ENCODE measurements at regions not wholly inside any gene's neighbourhood (a gene's known extent, or its start where the extent isn't known, plus 50 kb on each side); places are given as distances from the start of the nearest gene placed in this dataset.
"Not testable (repeated sequence)": the region's sequence is repeated elsewhere in the genome, so short reads cannot be mapped to it uniquely, and the experiment has no call there.

- H3K27ac Mint-ChIP-seq = no peak overlapping the region
- H3K9me3 ChIP-seq (ENCODE audit: control insufficient read depth in 2 of 2, low read length in 2 of 2) = no peaks in the 10 kb centered on the region
- H3K27me3 Mint-ChIP-seq = no peaks in the 10 kb centered on the region
- peaks cover 4 to 15% (median 6%) of the 10 kb centered on the region in 7 donors for H3K9me3 Mint-ChIP-seq
- H3K27me3 ChIP-seq (ENCODE audit: control insufficient read depth, insufficient read depth, low read length) = no peaks in the 10 kb centered on the region
- peaks cover 0 to 5% (median 1%) of the 10 kb centered on the region in 4 donors for H3K4me1 Mint-ChIP-seq
- H3K4me3 ChIP-seq (ENCODE audit: low read depth, low read length) = no peak overlapping the region
- H3K36me3 ChIP-seq (ENCODE audit: control insufficient read depth, insufficient read depth, low read length) = peaks cover 3% of the 10 kb centered on the region
- peaks cover 54% of the 10 kb centered on the region for H3K36me3 Mint-ChIP-seq
- H3K27ac ChIP-seq (ENCODE audit: insufficient read depth, low read length, poor library complexity, severe bottlenecking) = no peak overlapping the region
- no peaks in the 10 kb centered on the region for H3K4me1 ChIP-seq (ENCODE audit: control insufficient read depth, insufficient read depth, low read length, poor library complexity, severe bottlenecking)
- DNase-seq (peak in 1 of 3 donors; percentile 5), ATAC-seq (ENCODE audit: low read depth in 2 of 2) (no peak)
- no peak overlapping the region for H3K4me3 Mint-ChIP-seq
Measured at GRCh38 chr1:119191325-119191724, 50.9 kb upstream of the WARS2 start.

GRCh38 chr1:119204197-119204960 lies 63.9 kb upstream of the WARS2 start:
- ATAC-seq (ENCODE audit: low read depth in 2 of 2) = no peak
- peaks cover 14% of the 10 kb centered on the region for H3K36me3 Mint-ChIP-seq

DNA sequence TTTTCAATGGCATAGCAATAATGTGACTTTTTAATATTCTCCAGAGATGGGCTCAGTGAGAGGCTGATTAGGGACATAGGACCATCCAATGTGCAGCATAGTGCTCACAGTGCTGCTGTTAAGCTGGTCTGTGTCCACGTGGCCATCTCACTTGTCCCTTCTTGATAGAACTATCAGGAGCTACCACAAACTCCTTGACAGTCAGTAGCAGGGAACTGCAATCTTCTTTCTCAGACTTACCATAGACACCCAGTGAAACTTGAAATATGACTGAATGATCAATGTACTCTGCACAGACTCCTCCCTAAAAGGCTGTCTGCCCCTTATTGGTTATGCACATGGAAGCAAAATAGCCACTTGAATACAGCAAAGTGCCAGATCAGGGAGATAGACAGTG lies 64.5 kb upstream of the WARS2 start:
- ATAC-seq (ENCODE audit: low read depth in 2 of 2) (no peak), DNase-seq (no peak)
- Histone ChIP-seq H3K9me3 (ENCODE audit: control insufficient read depth in 2 of 2, low read length in 2 of 2) (no peaks in the 10 kb centered on the region), H3K4me3 (ENCODE audit: low read depth, low read length) (no peak overlapping the region), H3K4me1 (ENCODE audit: control insufficient read depth, insufficient read depth, low read length, poor library complexity, severe bottlenecking) (no peaks in the 10 kb centered on the region), H3K36me3 (ENCODE audit: control insufficient read depth, insufficient read depth, low read length) (no peaks in the 10 kb centered on the region), H3K27me3 (ENCODE audit: control insufficient read depth, insufficient read depth, low read length) (no peaks in the 10 kb centered on the region), H3K27ac (ENCODE audit: insufficient read depth, low read length, poor library complexity, severe bottlenecking) (no peak overlapping the region)
- H3K36me3 Mint-ChIP-seq = peaks cover 14% of the 10 kb centered on the region
- H3K27ac Mint-ChIP-seq = no peak overlapping the region
- H3K4me3 Mint-ChIP-seq = no peak overlapping the region
- no peaks in the 10 kb centered on the region for H3K27me3 Mint-ChIP-seq
- peaks cover 0 to 1% (median 0%) of the 10 kb centered on the region in 4 donors for H3K4me1 Mint-ChIP-seq
- H3K9me3 Mint-ChIP-seq = peaks cover 0 to 7% (median 3%) of the 10 kb centered on the region in 7 donors

More at GRCh38 chr1:119204197-119204960, 63.9 kb upstream of the WARS2 start:
- H3K27ac Mint-ChIP-seq = no peak overlapping the region
- peaks cover under 1 to 7% (median 3%) of the 10 kb centered on the region in 7 donors for H3K9me3 Mint-ChIP-seq
- H3K4me3 Mint-ChIP-seq = no peak overlapping the region
- no peaks in the 10 kb centered on the region for H3K36me3 ChIP-seq (ENCODE audit: control insufficient read depth, insufficient read depth, low read length)
- H3K27me3 ChIP-seq (ENCODE audit: control insufficient read depth, insufficient read depth, low read length) = no peaks in the 10 kb centered on the region
- peaks cover 0 to 2% of the 10 kb centered on the region in 2 experiments for H3K9me3 ChIP-seq (ENCODE audit: control insufficient read depth in 2 of 2, low read length in 2 of 2)
- H3K4me1 ChIP-seq (ENCODE audit: control insufficient read depth, insufficient read depth, low read length, poor library complexity, severe bottlenecking) = no peaks in the 10 kb centered on the region
- H3K4me3 ChIP-seq (ENCODE audit: low read depth, low read length) = no peak overlapping the region
- DNase-seq = no peak
- H3K27me3 Mint-ChIP-seq = no peaks in the 10 kb centered on the region
- H3K27ac ChIP-seq (ENCODE audit: insufficient read depth, low read length, poor library complexity, severe bottlenecking) = no peak overlapping the region
- peaks cover 0 to 1% (median 0%) of the 10 kb centered on the region in 4 donors for H3K4me1 Mint-ChIP-seq

- no peak overlapping the region for H3K27ac ChIP-seq (ENCODE audit: insufficient read depth, low read length, poor library complexity, severe bottlenecking)
- no peaks in the 10 kb centered on the region for H3K4me1 ChIP-seq (ENCODE audit: control insufficient read depth, insufficient read depth, low read length, poor library complexity, severe bottlenecking)
- no peak for ATAC-seq (ENCODE audit: low read depth in 2 of 2)
- H3K4me1 Mint-ChIP-seq = peaks cover 0 to 1% (median 0%) of the 10 kb centered on the region in 4 donors
- no peaks in the 10 kb centered on the region for H3K9me3 ChIP-seq (ENCODE audit: control insufficient read depth in 2 of 2, low read length in 2 of 2)
- no peaks in the 10 kb centered on the region for H3K27me3 Mint-ChIP-seq
- no peak overlapping the region for H3K4me3 ChIP-seq (ENCODE audit: low read depth, low read length)
- no peak overlapping the region for H3K4me3 Mint-ChIP-seq
- no peaks in the 10 kb centered on the region for H3K36me3 ChIP-seq (ENCODE audit: control insufficient read depth, insufficient read depth, low read length)
- no peak overlapping the region for H3K27ac Mint-ChIP-seq
- no peaks in the 10 kb centered on the region for H3K27me3 ChIP-seq (ENCODE audit: control insufficient read depth, insufficient read depth, low read length)
- peaks cover 16% of the 10 kb centered on the region for H3K36me3 Mint-ChIP-seq
- peaks cover 0 to 3% (median 2%) of the 10 kb centered on the region in 7 donors for H3K9me3 Mint-ChIP-seq
- DNase-seq = no peak
Measured at GRCh38 chr1:119209061-119209460, 68.6 kb upstream of the WARS2 start.

DNA sequence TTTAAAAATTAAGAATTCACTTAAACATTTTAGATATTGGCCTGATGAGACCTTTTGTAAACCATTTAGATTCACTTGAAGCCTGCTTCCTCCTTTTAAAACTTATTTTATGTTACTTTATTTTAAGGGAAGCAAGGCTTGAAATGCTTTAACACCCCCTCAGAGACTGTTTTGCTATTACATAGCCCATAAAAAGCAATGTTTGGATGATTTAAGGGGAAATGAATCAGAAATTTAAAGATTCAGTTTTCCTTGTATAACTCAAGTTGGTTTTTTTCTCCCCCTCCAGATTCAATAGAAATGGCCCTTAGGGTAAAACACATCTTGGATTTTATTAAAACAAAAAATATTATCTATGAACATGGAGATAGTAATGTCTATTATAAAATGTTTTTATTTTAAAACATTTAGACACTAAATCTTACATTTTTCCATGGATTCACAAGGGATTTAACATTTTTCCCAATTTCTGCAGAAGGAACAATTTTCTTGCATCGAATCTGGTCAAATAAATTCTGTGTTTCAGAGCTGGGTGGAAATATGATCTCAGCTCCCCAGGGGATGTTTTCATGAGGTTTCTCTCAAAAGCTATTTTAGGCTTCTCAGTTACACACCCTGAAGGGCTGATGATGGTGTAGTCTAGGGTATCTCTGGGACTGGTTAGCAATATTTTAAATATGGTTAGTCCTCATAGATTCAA lies 69.3 kb upstream of the WARS2 start:
- H3K9me3 ChIP-seq (ENCODE audit: control insufficient read depth in 2 of 2, low read length in 2 of 2) = no peaks in the 10 kb centered on the region
- H3K27me3 Mint-ChIP-seq = no peaks in the 10 kb centered on the region
- no peak for DNase-seq
- H3K27ac ChIP-seq (ENCODE audit: insufficient read depth, low read length, poor library complexity, severe bottlenecking) = no peak overlapping the region
- H3K27ac Mint-ChIP-seq = no peak overlapping the region
- no peaks in the 10 kb centered on the region for H3K27me3 ChIP-seq (ENCODE audit: control insufficient read depth, insufficient read depth, low read length)
- no peaks in the 10 kb centered on the region for H3K4me1 ChIP-seq (ENCODE audit: control insufficient read depth, insufficient read depth, low read length, poor library complexity, severe bottlenecking)
- H3K4me3 ChIP-seq (ENCODE audit: low read depth, low read length) = no peak overlapping the region
- peaks cover 16% of the 10 kb centered on the region for H3K36me3 Mint-ChIP-seq
- H3K4me3 Mint-ChIP-seq = no peak overlapping the region
- H3K36me3 ChIP-seq (ENCODE audit: control insufficient read depth, insufficient read depth, low read length) = no peaks in the 10 kb centered on the region
- H3K9me3 Mint-ChIP-seq = peaks cover 0 to 4% (median 2%) of the 10 kb centered on the region in 7 donors
- H3K4me1 Mint-ChIP-seq = peaks cover 0 to 1% (median 0%) of the 10 kb centered on the region in 4 donors
- no peak for ATAC-seq (ENCODE audit: low read depth in 2 of 2)

DNA sequence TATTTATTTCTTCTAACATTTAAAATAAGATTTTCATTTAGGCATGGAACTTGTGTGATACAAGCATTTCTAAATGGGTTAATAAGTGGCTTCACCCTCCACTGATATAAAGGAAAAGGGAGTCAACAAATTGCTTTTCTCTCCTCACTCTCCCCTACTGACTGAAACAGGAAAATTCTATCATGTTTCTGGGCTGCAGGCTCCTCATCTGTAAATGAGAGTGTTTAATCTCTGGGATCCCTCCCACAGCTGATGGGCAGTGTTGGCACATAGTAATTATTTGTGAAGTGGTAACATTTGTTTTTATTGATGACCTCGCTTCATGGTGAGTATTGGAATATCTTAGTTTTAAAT lies 69.8 kb upstream of the WARS2 start:
- H3K4me1 ChIP-seq (ENCODE audit: control insufficient read depth, insufficient read depth, low read length, poor library complexity, severe bottlenecking) = no peaks in the 10 kb centered on the region
- H3K27ac ChIP-seq (ENCODE audit: insufficient read depth, low read length, poor library complexity, severe bottlenecking) = no peak overlapping the region
- peaks cover 16% of the 10 kb centered on the region for H3K36me3 Mint-ChIP-seq
- ATAC-seq (ENCODE audit: low read depth in 2 of 2) (no peak), DNase-seq (no peak)
- no peak overlapping the region for H3K4me3 ChIP-seq (ENCODE audit: low read depth, low read length)
- H3K9me3 ChIP-seq (ENCODE audit: control insufficient read depth in 2 of 2, low read length in 2 of 2) = no peaks in the 10 kb centered on the region
- no peak overlapping the region for H3K4me3 Mint-ChIP-seq
- peaks cover 0 to 4% (median 2%) of the 10 kb centered on the region in 7 donors for H3K9me3 Mint-ChIP-seq
- H3K36me3 ChIP-seq (ENCODE audit: control insufficient read depth, insufficient read depth, low read length) = no peaks in the 10 kb centered on the region
- H3K27ac Mint-ChIP-seq = no peak overlapping the region
- H3K27me3 ChIP-seq (ENCODE audit: control insufficient read depth, insufficient read depth, low read length) = no peaks in the 10 kb centered on the region
- peaks cover 0 to 1% (median 0%) of the 10 kb centered on the region in 4 donors for H3K4me1 Mint-ChIP-seq
- no peaks in the 10 kb centered on the region for H3K27me3 Mint-ChIP-seq

GRCh38 chr1:119213213-119213612 lies 72.8 kb upstream of the WARS2 start:
- not testable (repeated sequence) for H3K27ac ChIP-seq (ENCODE audit: insufficient read depth, low read length, poor library complexity, severe bottlenecking); DNase-seq; H3K27me3 Mint-ChIP-seq; H3K27ac Mint-ChIP-seq; H3K36me3 ChIP-seq (ENCODE audit: control insufficient read depth, insufficient read depth, low read length); H3K4me1 Mint-ChIP-seq; H3K27me3 ChIP-seq (ENCODE audit: control insufficient read depth, insufficient read depth, low read length); H3K4me1 ChIP-seq (ENCODE audit: control insufficient read depth, insufficient read depth, low read length, poor library complexity, severe bottlenecking); H3K4me3 Mint-ChIP-seq; H3K9me3 Mint-ChIP-seq; H3K4me3 ChIP-seq (ENCODE audit: low read depth, low read length); H3K9me3 ChIP-seq (ENCODE audit: control insufficient read depth in 2 of 2, low read length in 2 of 2); ATAC-seq (ENCODE audit: low read depth in 2 of 2)
- H3K36me3 Mint-ChIP-seq = peaks cover 18% of the 10 kb centered on the region

All from CD4-positive, CD25-positive, alpha-beta regulatory T cell (primary cell).